SIG-M5 treated with dmso at 0.1 percent for 504 hours (cell line): ENCODE measurements at regions not wholly inside any gene's neighbourhood (a gene's known extent, or its start where the extent isn't known, plus 50 kb on each side); places are given as distances from the start of the nearest gene placed in this dataset.
"Not testable (repeated sequence)": the region's sequence is repeated elsewhere in the genome, so short reads cannot be mapped to it uniquely, and the experiment has no call there.

Experiments
- DNase-seq: peaks from one replicate; lab custom pipeline; 2025; ENCODE audit not compliant: unreplicated experiment; lab: John Stamatoyannopoulos, UW

- DNase-seq = no peak
Observed at GRCh38 chr13:40345149-40345514, 321.3 kb downstream of the FOXO1 start.

- DNase-seq = no peak
Observed at GRCh38 chr13:40345654-40346372, 320.6 kb downstream of the FOXO1 start.

DNA sequence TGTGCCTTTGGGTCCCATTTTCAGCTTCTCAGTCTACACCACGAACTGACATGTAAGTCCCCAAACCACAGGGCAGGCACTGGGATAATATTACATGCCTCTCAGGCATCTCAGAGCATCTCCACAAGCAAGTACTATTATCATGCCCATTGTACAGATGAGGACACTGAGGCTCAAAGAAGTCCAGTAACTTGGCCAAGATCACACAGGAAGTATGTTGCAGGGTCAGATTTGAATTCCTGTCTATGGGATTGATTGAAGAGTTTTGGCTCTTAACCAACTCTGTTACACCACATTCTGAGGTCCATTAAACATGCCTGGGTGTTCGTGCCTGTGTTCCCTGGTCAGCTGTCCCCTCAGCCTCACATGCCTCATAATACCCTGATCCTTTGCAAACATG, 319.8 kb downstream of the FOXO1 start:
- DNase-seq = no peak

DNA sequence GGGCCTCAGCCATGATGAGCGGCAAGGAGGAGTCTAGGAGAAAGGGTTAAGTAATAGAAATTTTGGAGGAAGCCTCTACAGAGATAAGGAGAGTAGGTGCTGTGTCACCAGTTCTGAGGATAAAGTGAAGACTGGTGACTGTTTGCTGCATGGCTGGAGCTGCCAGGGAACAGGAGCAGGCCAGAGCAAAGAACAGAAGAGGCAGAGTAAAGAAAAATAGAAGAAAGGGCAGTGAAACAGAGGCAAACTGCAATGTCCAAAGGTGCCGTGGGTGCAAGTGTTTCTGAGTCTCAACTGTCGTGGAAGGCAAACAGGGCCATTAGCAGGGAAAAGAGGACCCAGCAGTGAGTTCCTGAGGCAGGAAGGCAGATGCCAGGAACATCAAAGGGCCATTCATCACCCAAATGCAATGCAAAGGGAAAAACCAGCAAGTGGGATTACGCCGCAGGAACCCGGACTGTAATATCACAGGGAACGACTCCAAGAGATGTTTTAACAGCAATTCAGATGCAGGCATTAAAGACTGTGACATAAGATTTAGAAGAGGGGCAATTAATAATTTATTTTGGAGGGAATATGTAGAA, 318.3 kb downstream of the FOXO1 start:
- DNase-seq = no peak

DNA sequence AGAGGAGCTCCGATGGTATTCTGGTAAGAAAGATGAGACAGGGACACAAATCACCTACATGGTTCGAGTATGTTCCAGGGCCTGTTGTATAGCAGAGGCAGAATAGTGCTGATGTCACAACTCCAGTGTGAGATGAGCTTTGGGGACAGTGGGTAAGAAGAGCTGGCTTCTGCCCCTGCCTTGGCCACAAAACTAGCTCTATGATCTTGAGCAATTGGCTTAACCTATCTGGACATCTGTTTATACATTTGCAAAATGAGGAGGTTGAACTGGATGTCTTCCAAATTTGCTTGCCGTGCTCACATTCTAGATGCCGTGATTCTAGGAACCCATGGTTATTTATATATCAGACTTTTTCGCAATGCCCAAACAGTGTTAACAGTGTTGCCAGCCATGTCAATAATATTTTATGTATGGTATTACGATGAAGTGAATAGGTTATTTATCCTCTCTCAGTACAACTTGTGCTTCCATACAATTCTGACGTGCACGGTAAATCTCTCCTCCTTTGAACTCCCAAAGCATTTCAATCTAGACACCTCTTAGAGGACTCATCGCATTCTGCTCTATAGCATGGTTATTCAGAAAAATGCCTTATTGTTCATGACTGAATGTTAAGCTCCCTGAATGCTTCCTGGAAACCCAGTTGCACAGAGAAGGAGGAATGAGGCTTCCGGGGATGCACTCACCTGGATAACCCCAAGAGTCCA, 316.0 kb downstream of the FOXO1 start:
- no peak for DNase-seq

- DNase-seq = no peak
Observed at GRCh38 chr13:40351537-40352379, 314.7 kb downstream of the FOXO1 start.

DNA sequence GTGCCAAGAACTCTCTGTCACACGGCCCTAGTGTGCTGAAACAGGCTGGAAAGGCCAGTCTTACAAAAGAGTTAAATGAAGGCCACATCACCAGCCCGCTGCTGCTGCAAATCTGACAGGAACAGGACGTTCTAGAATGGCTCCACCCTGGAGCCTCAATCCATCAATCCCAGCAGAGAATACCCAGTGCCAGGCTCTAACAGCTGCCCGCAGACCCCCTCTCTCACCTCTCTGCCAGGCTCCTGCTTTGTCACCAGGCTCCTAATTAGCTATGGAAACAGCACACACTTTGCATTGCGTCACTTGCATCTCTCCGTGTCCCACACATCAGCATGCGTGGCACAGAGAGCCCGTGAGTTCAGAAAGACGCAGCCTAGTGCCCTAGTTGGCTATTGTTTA, 314.1 kb downstream of the FOXO1 start:
- DNase-seq = no peak

DNA sequence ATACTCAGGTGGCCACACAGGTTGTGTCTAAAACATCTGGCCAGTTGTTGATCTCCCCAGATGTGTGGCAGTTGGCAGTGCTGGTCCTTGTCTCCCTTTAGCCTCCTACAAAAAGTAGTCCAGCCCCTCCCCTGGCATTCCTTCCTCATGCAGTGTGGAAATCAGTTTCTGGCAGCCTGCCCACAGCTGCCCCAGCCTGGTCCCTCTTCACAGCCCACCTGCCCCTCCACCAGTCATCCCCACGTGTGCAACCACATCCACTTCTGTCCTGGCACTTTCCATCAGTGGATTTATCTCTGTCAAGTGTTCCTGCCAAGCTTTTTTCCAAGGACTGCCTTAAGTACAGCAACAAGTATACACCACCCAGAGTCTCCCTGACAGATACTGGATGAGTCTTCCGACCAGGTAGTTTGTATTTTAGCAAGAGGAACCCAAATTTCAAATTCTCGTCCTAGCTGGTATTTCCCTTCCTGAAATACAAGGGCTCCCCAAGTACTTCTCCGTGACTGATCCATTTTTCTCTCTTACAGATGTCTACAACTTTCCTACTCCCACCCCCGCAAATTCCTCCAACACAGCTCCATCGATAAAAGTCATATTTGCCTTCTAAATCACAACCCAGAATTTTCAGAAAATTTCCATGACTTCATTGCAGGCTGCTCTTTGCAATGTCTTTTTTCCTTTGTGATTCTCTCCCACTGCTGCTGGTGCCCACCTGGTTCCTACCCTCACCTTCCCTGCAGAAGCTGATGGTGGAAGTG, 313.5 kb downstream of the FOXO1 start:
- no peak for DNase-seq

GRCh38 chr13:40355126-40355724, 311.2 kb downstream of the FOXO1 start:
- no peak for DNase-seq

GRCh38 chr13:40356011-40356410, 310.4 kb downstream of the FOXO1 start:
- DNase-seq = no peak

- DNase-seq = not testable (repeated sequence)
Observed at GRCh38 chr13:40356458-40356857, 310.0 kb downstream of the FOXO1 start.

DNA sequence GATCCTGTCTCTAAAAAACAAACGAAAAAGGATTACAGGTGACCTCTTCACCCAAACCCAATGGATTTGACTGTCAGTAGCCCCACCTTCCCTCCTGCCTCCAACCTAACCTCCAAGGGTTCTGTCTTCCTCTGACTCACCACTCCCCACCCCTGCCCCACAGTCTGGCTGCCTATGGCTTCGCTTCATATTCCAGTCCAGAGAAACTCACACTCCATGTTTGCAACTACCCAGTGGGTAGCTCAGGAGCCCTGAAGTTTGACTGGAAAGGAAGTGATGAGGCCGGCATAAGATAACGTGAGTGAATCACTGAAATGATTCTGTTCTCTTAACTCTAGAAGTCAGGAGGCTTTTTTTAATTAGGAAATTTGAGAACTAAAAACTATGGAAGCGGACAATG, 303.9 kb downstream of the FOXO1 start:
- no peak for DNase-seq

DNA sequence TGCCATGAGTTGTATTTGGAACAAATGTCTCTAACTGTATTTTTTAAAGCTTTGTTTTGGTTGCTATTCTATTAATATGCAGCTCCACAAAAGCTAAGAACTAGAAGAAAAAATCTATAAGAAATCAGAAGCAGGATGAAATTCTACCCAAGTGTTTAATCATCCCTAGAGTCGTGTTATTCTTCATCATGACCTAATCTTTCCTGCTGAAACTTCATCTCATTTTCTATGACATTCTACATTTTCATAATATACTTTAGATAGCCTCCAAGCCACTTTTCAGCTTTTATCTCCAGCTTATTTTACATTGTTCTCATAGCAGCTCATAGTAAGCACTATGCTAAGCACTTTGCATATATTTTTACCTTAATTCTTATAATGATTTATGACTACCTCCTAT, 302.8 kb downstream of the FOXO1 start:
- DNase-seq = no peak

DNA sequence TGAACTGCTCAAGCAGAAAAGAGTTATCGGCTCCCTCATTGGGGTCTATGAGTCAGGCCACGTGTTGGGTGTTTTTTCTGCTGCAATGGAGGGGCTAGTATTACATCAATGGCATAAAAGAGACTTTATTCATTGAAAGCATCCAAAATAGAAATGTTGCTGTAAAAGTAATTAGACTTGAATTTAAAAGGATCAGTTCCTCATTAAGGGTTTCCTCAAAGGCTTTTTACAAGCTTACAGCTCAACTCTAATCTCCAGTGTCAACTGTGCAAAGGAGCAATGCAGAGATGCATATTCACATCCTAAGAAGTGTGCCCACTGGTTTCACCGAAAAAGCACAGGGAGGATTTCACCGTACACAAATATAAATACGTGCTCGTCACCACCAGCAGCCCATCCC, 300.3 kb downstream of the FOXO1 start:
- DNase-seq = no peak

GRCh38 chr13:40368127-40368891, 298.1 kb downstream of the FOXO1 start:
- no peak for DNase-seq

- no peak for DNase-seq
Observed at GRCh38 chr13:40370661-40371060, 295.8 kb downstream of the FOXO1 start.

DNA sequence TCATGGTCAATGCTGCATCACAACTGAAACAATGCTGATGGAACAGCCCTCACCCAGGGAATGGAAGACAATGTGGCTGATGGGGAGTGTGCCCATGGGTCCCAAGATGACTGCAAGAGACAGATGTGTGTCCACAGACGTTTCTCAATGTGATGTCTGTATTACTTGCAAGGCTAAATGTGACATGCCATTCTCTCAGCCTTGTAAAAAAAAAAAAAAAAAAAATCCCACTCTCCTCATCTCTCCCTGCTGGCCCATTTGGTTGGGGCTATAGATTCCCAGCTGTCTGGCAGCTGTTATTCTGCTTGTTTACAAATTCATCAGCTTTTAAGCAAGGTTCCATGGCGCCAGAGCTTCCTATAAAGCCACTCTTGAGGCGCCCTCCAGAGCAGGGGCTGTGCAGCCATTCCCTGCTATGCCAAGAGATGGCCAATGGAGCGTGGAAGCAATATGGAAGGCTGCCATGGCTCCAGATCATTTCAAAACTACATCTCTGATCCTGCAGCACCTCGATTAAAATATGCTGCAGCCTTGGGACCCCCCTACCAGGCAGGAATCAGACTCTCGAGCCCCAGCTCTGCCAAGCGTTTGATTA, 294.8 kb downstream of the FOXO1 start:
- DNase-seq = no peak

DNA sequence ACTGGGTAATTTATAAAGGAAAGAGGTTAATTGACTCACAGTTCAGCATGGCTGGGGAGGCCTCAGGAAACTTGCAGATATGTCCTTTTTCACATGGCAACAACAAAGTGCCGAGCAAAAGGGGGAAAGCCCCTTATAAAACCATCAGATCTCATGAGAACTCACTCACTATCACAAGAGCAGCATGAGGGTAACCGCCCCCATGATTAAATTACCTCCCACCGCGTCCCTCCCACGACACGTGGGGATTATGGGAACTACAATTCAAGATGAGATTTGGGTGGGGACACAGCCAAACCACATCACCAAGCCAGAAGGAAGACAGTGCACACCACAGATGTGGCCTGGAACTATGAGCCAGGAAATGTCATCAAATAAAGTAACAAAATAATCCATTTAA, 292.8 kb downstream of the FOXO1 start:
- not testable (repeated sequence) for DNase-seq

GRCh38 chr13:40375489-40376171, 290.8 kb downstream of the FOXO1 start:
- DNase-seq = no peak
